ENCODE measurements at regions not wholly inside any gene's neighbourhood (a gene's known extent, or its start where the extent isn't known, plus 50 kb on each side); places are given as distances from the start of the nearest gene placed in this dataset.

- TF ChIP-seq CTCF (conservative IDR thresholded peaks at IDR 0.05; ENCODE audit: low read length) (no peak), EZH2phosphoT487 (IDR thresholded peaks at IDR 0.05; ENCODE audit: borderline replicate concordance) (no peak)
Measured at GRCh38 chr6:3669916-3670315, 81.6 kb downstream of the PXDC1 start.
